Karpas-422 (cell line): ENCODE measurements at regions not wholly inside any gene's neighbourhood (a gene's known extent, or its start where the extent isn't known, plus 50 kb on each side); places are given as distances from the start of the nearest gene placed in this dataset.

ENCODE experiments used
- DNase-seq: peaks from one replicate; pipeline ENCODE4 v3.0.0-alpha.2; 2015
- H2AFZ ChIP-seq: fragments of 200-600 bp; sonication (generic); 2 replicates; pipeline ENCODE4 v1.6.1; 2014; ENCODE audit warnings: antibody characterized with exemption, low read length, mixed read lengths
- H3K27ac ChIP-seq: fragments of 200-600 bp; sonication (generic); 2 replicates; pipeline ENCODE4 v1.5.1; 2014; ENCODE audit warnings: mild to moderate bottlenecking, low read length, moderate library complexity
- H3K27me3 ChIP-seq: fragments of 200-600 bp; sonication (generic); 2 replicates; pipeline ENCODE4 v1.6.1; 2014; ENCODE audit warnings: low read length, mixed read lengths
- H3K36me3 ChIP-seq: fragments of 200-600 bp; sonication (generic); 2 replicates; pipeline ENCODE4 v1.6.1; 2014; ENCODE audit warnings: low read length, mixed read lengths; ENCODE audit not compliant: insufficient read depth
- H3K4me1 ChIP-seq: fragments of 200-600 bp; sonication (generic); 2 replicates; pipeline ENCODE4 v1.6.1; 2014; ENCODE audit warnings: mild to moderate bottlenecking, low read length, mixed read lengths
- H3K4me2 ChIP-seq: fragments of 200-600 bp; sonication (generic); 2 replicates; pipeline ENCODE4 v1.6.1; 2014; ENCODE audit warnings: low read length, low read depth, mild to moderate bottlenecking; ENCODE audit not compliant: poor library complexity, severe bottlenecking
- H3K4me3 ChIP-seq: fragments of 200-600 bp; sonication (generic); 2 replicates; pipeline ENCODE4 v1.5.1; 2014; ENCODE audit warnings: mild to moderate bottlenecking, antibody characterized with exemption, low read length, mixed read lengths
- H3K79me2 ChIP-seq: fragments of 200-600 bp; sonication (generic); 2 replicates; pipeline ENCODE4 v1.6.1; 2014; ENCODE audit warnings: mild to moderate bottlenecking, low read length, mixed read lengths
- H3K9ac ChIP-seq: fragments of 200-600 bp; sonication (generic); 2 replicates; pipeline ENCODE4 v1.6.0; 2014; ENCODE audit warnings: low read length
- H3K9me2 ChIP-seq: fragments of 200-600 bp; sonication (generic), shearing (Covaris generic); replicated peaks from 2 replicates; pipeline ENCODE4 v1.6.0; 2014; ENCODE audit warnings: mild to moderate bottlenecking, low read length, moderate library complexity; ENCODE audit not compliant: insufficient read depth
- H3K9me3 ChIP-seq: fragments of 300-700, 200-600 bp; sonication (generic); 2 replicates; pipeline ENCODE4 v1.6.1; 2014; ENCODE audit warnings: low read length, mixed read lengths
- H4K20me1 ChIP-seq: fragments of 200-600 bp; sonication (generic); 2 replicates; pipeline ENCODE4 v1.6.1; 2014; ENCODE audit warnings: mild to moderate bottlenecking, antibody characterized with exemption, low read length, low read depth; ENCODE audit not compliant: insufficient read depth

GRCh38 chr18:51921862-51922261 lies 418.1 kb upstream of the DCC start:
- no peaks in the 10 kb centered on the region for H3K36me3 ChIP-seq
- no peaks in the 10 kb centered on the region for H3K4me1 ChIP-seq
- no peak for DNase-seq
- H2AFZ ChIP-seq: no peak overlapping the region
- H3K9me2 ChIP-seq: no peaks in the 10 kb centered on the region
- no peak overlapping the region for H3K4me2 ChIP-seq
- no peak overlapping the region for H3K4me3 ChIP-seq
- no peaks in the 10 kb centered on the region for H3K27me3 ChIP-seq
- no peaks in the 10 kb centered on the region for H3K79me2 ChIP-seq
- no peak overlapping the region for H3K27ac ChIP-seq
- peaks cover 18% of the 10 kb centered on the region for H3K9me3 ChIP-seq
- H4K20me1 ChIP-seq: no peaks in the 10 kb centered on the region
- H3K9ac ChIP-seq: no peak overlapping the region

- Histone ChIP-seq H3K27ac (no peak overlapping the region), H3K4me1 (no peaks in the 10 kb centered on the region), H3K4me2 (no peak overlapping the region), H2AFZ (no peak overlapping the region), H3K4me3 (no peak overlapping the region), H3K9me2 (no peaks in the 10 kb centered on the region), H3K36me3 (no peaks in the 10 kb centered on the region), H3K27me3 (no peaks in the 10 kb centered on the region), H3K9me3 (peaks cover 4% of the 10 kb centered on the region; the same call in 1 of the 2 replicates), H4K20me1 (no peaks in the 10 kb centered on the region), H3K9ac (no peak overlapping the region), H3K79me2 (no peaks in the 10 kb centered on the region)
- no peak for DNase-seq
Observed at GRCh38 chr18:51933903-51934302, 406.1 kb upstream of the DCC start.

- Histone ChIP-seq H3K4me3 (no peak overlapping the region), H3K4me1 (no peaks in the 10 kb centered on the region), H3K9ac (no peak overlapping the region), H3K27me3 (no peaks in the 10 kb centered on the region), H3K9me3 (peaks cover 13% of the 10 kb centered on the region; the same call in 1 of the 2 replicates), H3K36me3 (no peaks in the 10 kb centered on the region), H3K4me2 (no peak overlapping the region), H4K20me1 (no peaks in the 10 kb centered on the region), H3K9me2 (no peaks in the 10 kb centered on the region), H2AFZ (no peak overlapping the region), H3K27ac (no peak overlapping the region), H3K79me2 (no peaks in the 10 kb centered on the region)
- DNase-seq: no peak
Observed at GRCh38 chr18:51936115-51936514, 403.9 kb upstream of the DCC start.

- H4K20me1 ChIP-seq: no peaks in the 10 kb centered on the region
Observed at GRCh38 chr18:51941999-51942398, 398.0 kb upstream of the DCC start.

GRCh38 chr18:51943281-51943680 lies 396.7 kb upstream of the DCC start:
- Histone ChIP-seq H3K36me3 (no peaks in the 10 kb centered on the region), H2AFZ (no peak overlapping the region), H3K9me2 (no peaks in the 10 kb centered on the region), H3K79me2 (no peaks in the 10 kb centered on the region), H3K4me1 (no peaks in the 10 kb centered on the region), H3K9ac (no peak overlapping the region), H3K9me3 (peaks cover 9% of the 10 kb centered on the region; the same call in 1 of the 2 replicates), H3K27ac (no peak overlapping the region), H3K27me3 (no peaks in the 10 kb centered on the region), H3K4me2 (no peak overlapping the region), H3K4me3 (no peak overlapping the region), H4K20me1 (no peaks in the 10 kb centered on the region)
- no peak for DNase-seq

More at GRCh38 chr18:51941999-51942398, 398.0 kb upstream of the DCC start:
- no peaks in the 10 kb centered on the region for H3K4me1 ChIP-seq
- no peaks in the 10 kb centered on the region for H3K79me2 ChIP-seq
- H3K36me3 ChIP-seq: no peaks in the 10 kb centered on the region
- no peak overlapping the region for H3K4me3 ChIP-seq
- H3K9me2 ChIP-seq: no peaks in the 10 kb centered on the region
- no peak overlapping the region for H2AFZ ChIP-seq
- H3K27me3 ChIP-seq: no peaks in the 10 kb centered on the region
- peaks cover 9% of the 10 kb centered on the region; the same call in 1 of the 2 replicates for H3K9me3 ChIP-seq
- no peak overlapping the region for H3K9ac ChIP-seq
- no peak for DNase-seq
- H3K27ac ChIP-seq: no peak overlapping the region
- no peak overlapping the region for H3K4me2 ChIP-seq

- H3K79me2 ChIP-seq: no peaks in the 10 kb centered on the region
- H3K4me2 ChIP-seq: no peak overlapping the region
- H2AFZ ChIP-seq: no peak overlapping the region
- peaks cover 6% of the 10 kb centered on the region; the same call in 1 of the 2 replicates for H3K9me3 ChIP-seq
- DNase-seq: no peak
- no peaks in the 10 kb centered on the region for H3K27me3 ChIP-seq
- no peaks in the 10 kb centered on the region for H3K36me3 ChIP-seq
- H3K9ac ChIP-seq: no peak overlapping the region
- H3K9me2 ChIP-seq: no peaks in the 10 kb centered on the region
- no peak overlapping the region for H3K27ac ChIP-seq
- no peaks in the 10 kb centered on the region for H3K4me1 ChIP-seq
- no peak overlapping the region for H3K4me3 ChIP-seq
- H4K20me1 ChIP-seq: no peaks in the 10 kb centered on the region
Observed at GRCh38 chr18:51946946-51947345, 393.1 kb upstream of the DCC start.

- no peak overlapping the region for H3K27ac ChIP-seq
- H2AFZ ChIP-seq: no peak overlapping the region
- peaks cover 12% of the 10 kb centered on the region for H3K9me3 ChIP-seq
- H4K20me1 ChIP-seq: no peaks in the 10 kb centered on the region
- no peaks in the 10 kb centered on the region for H3K9me2 ChIP-seq
- H3K27me3 ChIP-seq: no peaks in the 10 kb centered on the region
- no peak overlapping the region for H3K9ac ChIP-seq
- no peak overlapping the region for H3K4me2 ChIP-seq
- no peaks in the 10 kb centered on the region for H3K79me2 ChIP-seq
- no peaks in the 10 kb centered on the region for H3K36me3 ChIP-seq
- DNase-seq: no peak
- H3K4me1 ChIP-seq: no peaks in the 10 kb centered on the region
- H3K4me3 ChIP-seq: no peak overlapping the region
Observed at GRCh38 chr18:51952844-51953243, 387.2 kb upstream of the DCC start.

GRCh38 chr18:51953521-51953920 lies 386.5 kb upstream of the DCC start:
- H3K9ac ChIP-seq: no peak overlapping the region
- H2AFZ ChIP-seq: no peak overlapping the region
- H3K4me1 ChIP-seq: no peaks in the 10 kb centered on the region
- no peaks in the 10 kb centered on the region for H3K27me3 ChIP-seq
- H3K36me3 ChIP-seq: no peaks in the 10 kb centered on the region
- no peak overlapping the region for H3K4me3 ChIP-seq
- no peaks in the 10 kb centered on the region for H3K79me2 ChIP-seq
- no peaks in the 10 kb centered on the region for H4K20me1 ChIP-seq
- peaks cover 16% of the 10 kb centered on the region for H3K9me3 ChIP-seq
- no peak overlapping the region for H3K4me2 ChIP-seq
- H3K9me2 ChIP-seq: no peaks in the 10 kb centered on the region
- H3K27ac ChIP-seq: no peak overlapping the region
- DNase-seq: no peak

DNA sequence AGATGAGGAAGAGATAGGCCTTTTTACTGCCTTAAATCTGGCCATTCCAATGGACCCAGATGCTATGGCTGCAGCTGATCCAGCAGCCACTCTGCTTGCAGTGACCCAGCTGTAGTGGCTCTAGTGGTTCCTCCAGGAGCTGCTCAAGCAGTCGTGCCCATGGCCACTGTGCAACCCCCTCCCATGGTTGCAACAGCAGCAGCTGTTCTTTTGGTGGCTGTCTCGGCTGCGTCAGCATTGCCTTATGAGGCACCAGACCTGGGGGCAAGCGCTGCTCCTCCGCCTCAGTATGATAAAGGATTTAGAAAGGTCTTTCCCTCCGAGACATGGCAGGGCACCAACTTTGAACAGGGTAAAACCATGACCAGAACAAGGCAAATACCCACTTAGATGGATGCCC lies 384.9 kb upstream of the DCC start:
- Histone ChIP-seq H3K4me1 (no peaks in the 10 kb centered on the region), H3K27ac (no peak overlapping the region), H3K36me3 (no peaks in the 10 kb centered on the region), H3K4me3 (no peak overlapping the region), H2AFZ (no peak overlapping the region), H3K4me2 (no peak overlapping the region), H3K27me3 (no peaks in the 10 kb centered on the region), H3K9me3 (peaks cover 19% of the 10 kb centered on the region), H3K9me2 (no peaks in the 10 kb centered on the region), H4K20me1 (no peaks in the 10 kb centered on the region), H3K9ac (no peak overlapping the region), H3K79me2 (no peaks in the 10 kb centered on the region)
- no peak for DNase-seq
